ENCODE measurements at regions not wholly inside any gene's neighbourhood (a gene's known extent, or its start where the extent isn't known, plus 50 kb on each side); places are given as distances from the start of the nearest gene placed in this dataset.

GRCh38 chr11:42465623-42466022 lies 846.2 kb upstream of the API5 start:
- no peak for DNase-seq (ENCODE audit: low spot score)

GRCh38 chr11:42473106-42473505 lies 838.7 kb upstream of the API5 start:
- peak; percentile 72 for DNase-seq (ENCODE audit: low spot score)

GRCh38 chr11:42482822-42483221 lies 829.0 kb upstream of the API5 start:
- DNase-seq (ENCODE audit: low spot score), result no peak

- no peak for DNase-seq (ENCODE audit: low spot score)
These were observed 821.3 kb upstream of the API5 start for GRCh38 chr11:42490506-42490905.

- no peak for DNase-seq (ENCODE audit: low spot score)
These were observed 817.3 kb upstream of the API5 start for GRCh38 chr11:42494459-42494858.

- no peak for DNase-seq (ENCODE audit: low spot score)
These were observed 812.8 kb upstream of the API5 start for GRCh38 chr11:42498971-42499370.

- no peak for DNase-seq (ENCODE audit: low spot score)
These were observed 809.6 kb upstream of the API5 start for GRCh38 chr11:42502151-42502550.

GRCh38 chr11:42521994-42522393 lies 789.8 kb upstream of the API5 start:
- DNase-seq (ENCODE audit: low spot score), result no peak

GRCh38 chr11:42524534-42525227 lies 787.1 kb upstream of the API5 start:
- peak; percentile 83 for DNase-seq (ENCODE audit: low spot score)

GRCh38 chr11:42526426-42526825 lies 785.4 kb upstream of the API5 start:
- DNase-seq (ENCODE audit: low spot score), result no peak

GRCh38 chr11:42528471-42528870 lies 783.3 kb upstream of the API5 start:
- no peak for DNase-seq (ENCODE audit: low spot score)

GRCh38 chr11:42528911-42529310 lies 782.9 kb upstream of the API5 start:
- DNase-seq (ENCODE audit: low spot score), result no peak

- no peak for DNase-seq (ENCODE audit: low spot score)
These were observed 775.0 kb upstream of the API5 start for GRCh38 chr11:42536611-42537360.

GRCh38 chr11:42542336-42542735 lies 769.5 kb upstream of the API5 start:
- DNase-seq (ENCODE audit: low spot score), result no peak

GRCh38 chr11:42543844-42544419 lies 767.9 kb upstream of the API5 start:
- DNase-seq (ENCODE audit: low spot score), result peak; percentile 62

GRCh38 chr11:42544726-42545125 lies 767.1 kb upstream of the API5 start:
- no peak for DNase-seq (ENCODE audit: low spot score)

- no peak for DNase-seq (ENCODE audit: low spot score)
These were observed 765.8 kb upstream of the API5 start for GRCh38 chr11:42545954-42546353.

- DNase-seq (ENCODE audit: low spot score), result peak; percentile 22
These were observed 759.0 kb upstream of the API5 start for GRCh38 chr11:42552786-42553185.

GRCh38 chr11:42555190-42555589 lies 756.6 kb upstream of the API5 start:
- peak; percentile 26 for DNase-seq (ENCODE audit: low spot score)

- no peak for DNase-seq (ENCODE audit: low spot score)
These were observed 740.5 kb upstream of the API5 start for GRCh38 chr11:42571131-42571877.

GRCh38 chr11:42571878-42572610 lies 739.8 kb upstream of the API5 start:
- no peak for DNase-seq (ENCODE audit: low spot score)

- DNase-seq (ENCODE audit: low spot score), result no peak
These were observed 735.5 kb upstream of the API5 start for GRCh38 chr11:42576318-42576717.

Data from umbilical cord (tissue), 1 donor.